ENCODE measurements at regions not wholly inside any gene's neighbourhood (a gene's known extent, or its start where the extent isn't known, plus 50 kb on each side); places are given as distances from the start of the nearest gene placed in this dataset.

GRCh38 chr3:137285924-137286323, 328.1 kb downstream of the IL20RB start:
- DNase-seq (ENCODE audit: low read depth in 1 of 2, low spot score in 1 of 2) = no peak
- no peaks in the 10 kb centered on the region for H3K4me1 ChIP-seq
- POLR2A ChIA-PET = no interaction called here
- ATAC-seq = no peak
- WGBS (ENCODE audit: missing lambda C conversion rate) = 8% methylated on average over 2 of the region's 2 CpGs
- CTCF ChIA-PET = interaction anchor here (1.1 kb wide), 1 partner anchor 8 kb away, joined by 3 read pairs; no protein-coding TSS in a partner anchor
- FAIRE-seq = no peak
- H3K27ac ChIP-seq = no peak overlapping the region
- H3K4me2 ChIP-seq = no peak overlapping the region
- no peak for TF ChIP-seq ZNF302 (CRISPR knock-in tag; IDR thresholded peaks at IDR 0.05)
- no peak for TF ChIP-seq JUN (IDR thresholded peaks at IDR 0.05)
- TF ChIP-seq RARB (CRISPR knock-in tag; IDR thresholded peaks at IDR 0.05) = no peak
- TF ChIP-seq SREBF2 (IDR thresholded peaks at IDR 0.05) = no peak
- no peak for TF ChIP-seq RFX5 (IDR thresholded peaks at IDR 0.05)
- TF ChIP-seq HOXB13 (CRISPR knock-in tag; IDR thresholded peaks at IDR 0.05; ENCODE audit: low read depth) = no peak
- no peak for TF ChIP-seq ESRRA (IDR thresholded peaks at IDR 0.05; ENCODE audit: borderline replicate concordance, low read length)
- no peak for TF ChIP-seq CBX8 (IDR thresholded peaks at IDR 0.05)
- TF ChIP-seq NR3C1 (IDR thresholded peaks at IDR 0.05) = no peak
- no peak for TF ChIP-seq KDM1A (IDR thresholded peaks at IDR 0.05; ENCODE audit: low read depth)
- no peak for TF ChIP-seq EHF (CRISPR knock-in tag; IDR thresholded peaks at IDR 0.05)
- no peaks in the 10 kb centered on the region for H3K9me3 ChIP-seq
- no peak overlapping the region for H3K4me3 ChIP-seq

- Histone ChIP-seq H3K4me3 (no peak overlapping the region), H3K4me2 (no peak overlapping the region), H3K27ac (no peak overlapping the region), H3K4me1 (no peaks in the 10 kb centered on the region), H3K9me3 (no peaks in the 10 kb centered on the region)
- no peak for TF ChIP-seq JUN (IDR thresholded peaks at IDR 0.05)
- CTCF ChIA-PET = no interaction called here
- DNase-seq (ENCODE audit: low read depth in 1 of 2, low spot score in 1 of 2) (no peak), ATAC-seq (no peak), FAIRE-seq (no peak)
- POLR2A ChIA-PET = no interaction called here
- 83% methylated on average over 1 of the region's 1 CpG for WGBS (ENCODE audit: missing lambda C conversion rate)
These were observed 335.3 kb downstream of the IL20RB start for GRCh38 chr3:137293086-137293485.

- TF ChIP-seq CBX8 (IDR thresholded peaks at IDR 0.05) = no peak
- no peaks in the 10 kb centered on the region for H3K9me3 ChIP-seq
- H3K4me2 ChIP-seq = no peak overlapping the region
- H3K4me3 ChIP-seq = no peak overlapping the region
- DNase-seq (ENCODE audit: low read depth in 1 of 2, low spot score in 1 of 2) = no peak
- POLR2A ChIA-PET = no interaction called here
- CTCF ChIA-PET = interaction anchor here (0.5 to 1.2 kb wide), 3 partner anchors 9 to 677 kb away, joined by 3 read pairs; no protein-coding TSS in a partner anchor
- H3K27ac ChIP-seq = no peak overlapping the region
- 7% methylated on average over 4 of the region's 5 CpGs for WGBS (ENCODE audit: missing lambda C conversion rate)
- FAIRE-seq = no peak
- no peaks in the 10 kb centered on the region for H3K4me1 ChIP-seq
- no peak for ATAC-seq
These were observed 336.4 kb downstream of the IL20RB start for GRCh38 chr3:137294139-137294538.

- no peak for TF ChIP-seq ZC3H11A (IDR thresholded peaks at IDR 0.05)
- no peak for TF ChIP-seq ZSCAN20 (CRISPR knock-in tag; IDR thresholded peaks at IDR 0.05)
- no peak for TF ChIP-seq ZFP36 (IDR thresholded peaks at IDR 0.05; ENCODE audit: borderline replicate concordance, partially characterized antibody)
- TF ChIP-seq CBX2 (IDR thresholded peaks at IDR 0.05; ENCODE audit: borderline replicate concordance, low read depth) = no peak
- TF ChIP-seq RCOR1 (IDR thresholded peaks at IDR 0.05; ENCODE audit: low read depth, low read length) = no peak
- no peak for TF ChIP-seq POLR2A (IDR thresholded peaks at IDR 0.05; ENCODE audit: low read length)
- no peak for TF ChIP-seq HES2 (IDR thresholded peaks at IDR 0.05)
- no peak for TF ChIP-seq ATOH8 (CRISPR knock-in tag; IDR thresholded peaks at IDR 0.05; ENCODE audit: low read depth)
- no peak for TF ChIP-seq RARB (CRISPR knock-in tag; IDR thresholded peaks at IDR 0.05)
- TF ChIP-seq CTCF (IDR thresholded peaks at IDR 0.05) = no peak
- TF ChIP-seq SMC3 (IDR thresholded peaks at IDR 0.05) = no peak
- TF ChIP-seq JUN (IDR thresholded peaks at IDR 0.05) = no peak
- no peak for TF ChIP-seq NR3C1 (IDR thresholded peaks at IDR 0.05)
- no peak for TF ChIP-seq HOXB13 (CRISPR knock-in tag; IDR thresholded peaks at IDR 0.05; ENCODE audit: low read depth)
- no peak for TF ChIP-seq USF2 (IDR thresholded peaks at IDR 0.05)
- no peak for TF ChIP-seq ELK1 (IDR thresholded peaks at IDR 0.05; ENCODE audit: low read depth, low read length)
- no peak for TF ChIP-seq CEBPB (IDR thresholded peaks at IDR 0.05)
- no peak for TF ChIP-seq RAD21 (conservative IDR thresholded peaks at IDR 0.05 in 1 of 2, IDR thresholded peaks at IDR 0.05 in 1 of 2)
- FAIRE-seq (no peak), ATAC-seq (no peak), DNase-seq (ENCODE audit: low read depth in 1 of 2, low spot score in 1 of 2) (no peak)
- H3K4me2 ChIP-seq = no peak overlapping the region
- no peak overlapping the region for H3K27ac ChIP-seq
- H3K4me1 ChIP-seq = no peaks in the 10 kb centered on the region
- 0% methylated on average over 1 of the region's 1 CpG for WGBS (ENCODE audit: missing lambda C conversion rate)
- ChIA-PET CTCF (interaction anchor here (1.0 to 1.2 kb wide), 2 partner anchors 9 to 52 kb away, joined by 3 read pairs; no protein-coding TSS in a partner anchor), POLR2A (no interaction called here)
- H3K4me3 ChIP-seq = no peak overlapping the region
- no peaks in the 10 kb centered on the region for H3K9me3 ChIP-seq
These were observed 337.1 kb downstream of the IL20RB start for GRCh38 chr3:137294839-137295238.

All from A549 (cell line).